Fibroblast of the aortic adventitia (primary cell): ENCODE measurements at regions not wholly inside any gene's neighbourhood (a gene's known extent, or its start where the extent isn't known, plus 50 kb on each side); places are given as distances from the start of the nearest gene placed in this dataset.

ENCODE experiments used
- DNase-seq: peaks from one replicate; pipeline ENCODE4 v3.0.0-alpha.2; 2010; ENCODE audit warnings: low read depth
- H3K4me3 ChIP-seq: 2 replicates; pipeline ENCODE4 v1.5.1; 2011; ENCODE audit warnings: low read depth, mild to moderate bottlenecking, control low read depth, low read length, moderate library complexity
- TF ChIP-seq, protein P1 (sequence below): IDR thresholded peaks from 2 replicates; pipeline ENCODE4 v1.5.1; 2011; ENCODE audit warnings: mild to moderate bottlenecking, low read length, control low read depth, inconsistent platforms; ENCODE audit not compliant: insufficient read depth

DNA sequence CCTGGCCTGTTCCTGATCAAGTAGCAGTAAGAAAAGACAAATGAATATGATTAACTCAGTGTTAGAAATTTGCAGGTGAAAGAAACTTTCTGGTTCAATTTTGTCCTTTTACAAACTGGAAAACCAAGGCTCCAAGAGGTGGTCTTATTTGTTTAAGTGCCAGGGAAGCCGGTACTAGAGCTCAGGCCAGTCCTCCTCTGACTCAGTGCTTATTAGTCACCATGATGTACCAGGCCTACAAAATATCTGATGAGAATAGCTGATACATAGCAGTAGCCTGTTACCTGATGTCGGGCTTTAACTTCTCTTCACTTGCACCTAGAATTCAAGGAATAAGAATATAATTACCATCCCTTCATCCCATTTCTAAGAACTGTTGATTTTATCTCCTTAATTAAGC lies 394.8 kb downstream of the LMX1A start:
- DNase-seq, result no peak
- TF ChIP-seq, protein P1, sequence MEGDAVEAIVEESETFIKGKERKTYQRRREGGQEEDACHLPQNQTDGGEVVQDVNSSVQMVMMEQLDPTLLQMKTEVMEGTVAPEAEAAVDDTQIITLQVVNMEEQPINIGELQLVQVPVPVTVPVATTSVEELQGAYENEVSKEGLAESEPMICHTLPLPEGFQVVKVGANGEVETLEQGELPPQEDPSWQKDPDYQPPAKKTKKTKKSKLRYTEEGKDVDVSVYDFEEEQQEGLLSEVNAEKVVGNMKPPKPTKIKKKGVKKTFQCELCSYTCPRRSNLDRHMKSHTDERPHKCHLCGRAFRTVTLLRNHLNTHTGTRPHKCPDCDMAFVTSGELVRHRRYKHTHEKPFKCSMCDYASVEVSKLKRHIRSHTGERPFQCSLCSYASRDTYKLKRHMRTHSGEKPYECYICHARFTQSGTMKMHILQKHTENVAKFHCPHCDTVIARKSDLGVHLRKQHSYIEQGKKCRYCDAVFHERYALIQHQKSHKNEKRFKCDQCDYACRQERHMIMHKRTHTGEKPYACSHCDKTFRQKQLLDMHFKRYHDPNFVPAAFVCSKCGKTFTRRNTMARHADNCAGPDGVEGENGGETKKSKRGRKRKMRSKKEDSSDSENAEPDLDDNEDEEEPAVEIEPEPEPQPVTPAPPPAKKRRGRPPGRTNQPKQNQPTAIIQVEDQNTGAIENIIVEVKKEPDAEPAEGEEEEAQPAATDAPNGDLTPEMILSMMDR, result no peak
- no peak overlapping the region for H3K4me3 ChIP-seq

DNA sequence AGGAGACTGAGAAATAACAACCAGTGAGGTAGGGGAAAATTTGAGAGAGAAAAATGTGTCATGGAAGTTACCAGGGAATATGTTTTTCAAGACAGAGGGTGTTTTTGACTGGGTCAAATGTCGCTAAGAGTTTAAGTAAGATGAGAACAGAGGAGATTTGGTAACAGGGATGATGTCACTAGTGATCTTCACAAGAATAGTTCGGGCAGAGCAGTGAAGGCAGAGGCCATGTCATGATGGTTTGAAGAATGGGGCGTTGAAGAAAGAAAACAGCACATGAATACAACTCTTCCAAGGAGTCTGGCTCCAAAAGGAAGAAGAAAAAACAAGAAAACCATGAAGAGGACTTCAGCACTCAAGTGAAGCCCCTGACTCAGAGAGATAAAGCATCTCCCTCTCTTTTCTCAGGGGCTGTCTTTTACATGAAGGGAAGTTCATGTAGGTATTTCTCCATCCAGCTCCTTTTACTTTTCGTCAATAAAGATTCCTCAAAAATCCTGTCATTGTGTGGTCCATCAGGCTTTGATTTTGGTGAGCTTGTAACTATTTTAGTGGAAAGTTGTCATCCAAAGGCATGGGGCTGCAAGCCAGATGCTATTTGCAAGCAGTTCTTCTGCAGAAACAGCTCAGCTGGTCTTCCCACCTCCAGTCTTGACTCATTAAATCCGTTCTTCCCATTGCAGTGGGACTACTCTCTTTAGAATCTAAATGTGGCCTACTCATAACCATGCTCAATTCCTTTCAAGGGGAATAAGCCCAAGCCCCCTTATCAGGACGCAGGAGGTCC lies 397.3 kb downstream of the LMX1A start:
- TF ChIP-seq, protein P1, result no peak
- H3K4me3 ChIP-seq, result no peak overlapping the region
- DNase-seq, result no peak

DNA sequence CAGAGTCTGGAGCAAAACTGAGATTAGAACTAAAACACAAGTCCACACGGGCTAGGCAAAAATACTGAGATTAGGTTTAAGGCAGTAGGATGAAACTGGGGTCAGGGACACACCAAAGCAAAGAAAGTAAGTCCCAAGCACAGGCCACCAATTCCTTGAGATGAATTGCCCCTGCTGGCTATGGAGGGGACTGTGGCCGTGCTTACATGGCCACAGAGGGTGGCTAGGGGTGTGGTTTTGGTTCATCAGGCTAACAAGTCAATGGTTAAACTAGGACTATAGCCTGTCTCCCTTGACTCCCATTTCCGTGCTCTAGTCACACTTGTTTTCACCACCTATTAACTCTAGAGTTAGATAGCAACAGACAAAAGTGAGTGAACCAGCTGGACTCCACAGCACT lies 394.8 kb downstream of the PBX1 start:
- DNase-seq, result no peak
- TF ChIP-seq, protein P1, result no peak
- no peak overlapping the region for H3K4me3 ChIP-seq

DNA sequence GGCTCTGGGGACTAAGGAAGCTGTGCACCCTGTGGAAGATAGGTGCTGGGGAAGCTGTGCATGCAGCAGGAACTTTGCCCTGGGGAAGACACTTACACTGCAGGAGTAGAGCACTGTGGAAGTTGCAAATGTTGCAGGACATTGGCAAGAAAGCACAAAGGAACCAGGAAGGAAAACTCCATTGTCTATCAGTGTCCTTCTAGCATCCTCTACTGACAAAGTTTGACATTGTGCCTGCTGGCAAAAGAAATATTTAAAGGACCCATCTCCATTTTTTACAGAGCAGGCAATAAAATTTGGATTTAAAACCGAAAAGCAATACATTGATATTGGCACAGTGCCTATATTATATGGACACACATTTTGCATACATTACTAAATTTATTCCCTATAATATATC lies 394.1 kb downstream of the PBX1 start:
- no peak overlapping the region for H3K4me3 ChIP-seq
- no peak for DNase-seq
- TF ChIP-seq, protein P1, result peak; percentile 10

DNA sequence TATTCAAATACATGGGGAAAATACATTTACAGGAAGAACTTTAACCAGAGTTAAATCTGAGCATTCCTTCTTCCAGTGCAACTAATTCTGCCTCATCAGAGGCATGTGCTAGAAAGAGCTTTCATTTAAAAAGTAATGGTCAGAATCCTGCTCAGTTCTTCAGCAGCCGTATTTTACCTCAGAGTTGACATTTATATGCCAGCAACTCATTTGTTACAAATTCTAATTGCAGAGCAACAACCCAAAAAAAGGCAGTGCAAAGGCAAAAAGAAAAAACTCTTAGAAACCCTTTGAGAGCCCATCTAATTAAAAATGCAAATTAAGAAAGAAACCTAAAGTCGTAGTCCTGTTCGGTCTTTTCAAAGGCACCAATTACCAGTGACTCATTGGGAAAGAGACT lies 392.5 kb downstream of the PBX1 start:
- no peak for DNase-seq
- H3K4me3 ChIP-seq, result no peak overlapping the region
- TF ChIP-seq, protein P1, result no peak

DNA sequence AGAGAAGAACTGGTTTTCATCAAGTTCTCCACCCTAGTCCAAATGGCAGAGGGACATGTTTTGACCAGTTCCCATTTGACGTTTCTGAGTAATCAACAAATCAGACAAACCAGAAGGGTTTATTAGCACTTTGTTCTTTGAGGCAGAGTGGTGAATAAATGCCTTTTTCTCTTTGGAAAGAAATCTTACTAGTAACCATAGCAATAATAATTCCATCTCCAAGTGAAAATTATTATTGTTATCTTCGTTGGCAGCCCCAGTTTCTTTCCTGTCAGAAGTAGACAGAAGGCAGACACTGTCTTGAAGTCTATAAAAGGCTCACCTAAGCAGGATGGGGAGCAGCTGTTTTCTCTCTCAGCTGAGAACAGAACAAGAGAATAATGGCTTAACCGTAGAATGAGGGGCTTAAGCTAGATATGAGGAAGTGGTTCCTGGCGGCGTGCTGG lies 391.6 kb downstream of the PBX1 start:
- TF ChIP-seq, protein P1, result no peak
- H3K4me3 ChIP-seq, result no peak overlapping the region
- DNase-seq, result peak; percentile 39
